ENCODE measurements at regions not wholly inside any gene's neighbourhood (a gene's known extent, or its start where the extent isn't known, plus 50 kb on each side); places are given as distances from the start of the nearest gene placed in this dataset.

- no peak for ATAC-seq
- TF ChIP-seq ZFP3 (CRISPR knock-in tag; IDR thresholded peaks at IDR 0.05): no peak
- no peak for TF ChIP-seq RARB (CRISPR knock-in tag; IDR thresholded peaks at IDR 0.05)
- TF ChIP-seq TOX (CRISPR knock-in tag; IDR thresholded peaks at IDR 0.05; ENCODE audit: borderline replicate concordance): no peak
- TF ChIP-seq, protein P1, sequence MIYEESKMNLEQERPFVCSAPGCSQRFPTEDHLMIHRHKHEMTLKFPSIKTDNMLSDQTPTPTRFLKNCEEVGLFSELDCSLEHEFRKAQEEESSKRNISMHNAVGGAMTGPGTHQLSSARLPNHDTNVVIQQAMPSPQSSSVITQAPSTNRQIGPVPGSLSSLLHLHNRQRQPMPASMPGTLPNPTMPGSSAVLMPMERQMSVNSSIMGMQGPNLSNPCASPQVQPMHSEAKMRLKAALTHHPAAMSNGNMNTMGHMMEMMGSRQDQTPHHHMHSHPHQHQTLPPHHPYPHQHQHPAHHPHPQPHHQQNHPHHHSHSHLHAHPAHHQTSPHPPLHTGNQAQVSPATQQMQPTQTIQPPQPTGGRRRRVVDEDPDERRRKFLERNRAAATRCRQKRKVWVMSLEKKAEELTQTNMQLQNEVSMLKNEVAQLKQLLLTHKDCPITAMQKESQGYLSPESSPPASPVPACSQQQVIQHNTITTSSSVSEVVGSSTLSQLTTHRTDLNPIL (CRISPR knock-in tag; IDR thresholded peaks at IDR 0.05; ENCODE audit: low read depth): no peak
- TF ChIP-seq SNAI2 (CRISPR knock-in tag; IDR thresholded peaks at IDR 0.05): no peak
- no peak for TF ChIP-seq POU6F1 (CRISPR knock-in tag; IDR thresholded peaks at IDR 0.05; ENCODE audit: borderline replicate concordance, low read depth)
- TF ChIP-seq ARNTL (CRISPR knock-in tag; IDR thresholded peaks at IDR 0.05; ENCODE audit: borderline replicate concordance, low read depth): no peak
- TF ChIP-seq ZNF8 (CRISPR knock-in tag; IDR thresholded peaks at IDR 0.05): no peak
These were observed 132.3 kb upstream of the RASGRP1 start for GRCh38 chr15:38696790-38697495.

- TF ChIP-seq PPARA (CRISPR knock-in tag; IDR thresholded peaks at IDR 0.05; ENCODE audit: borderline replicate concordance) (no peak), RARB (CRISPR knock-in tag; IDR thresholded peaks at IDR 0.05) (no peak), ARNTL (CRISPR knock-in tag; IDR thresholded peaks at IDR 0.05; ENCODE audit: borderline replicate concordance, low read depth) (no peak), SNAI2 (CRISPR knock-in tag; IDR thresholded peaks at IDR 0.05) (no peak), ZNF565 (CRISPR knock-in tag; conservative IDR thresholded peaks at IDR 0.05; ENCODE audit: low read depth) (no peak)
- TF ChIP-seq, protein P2, sequence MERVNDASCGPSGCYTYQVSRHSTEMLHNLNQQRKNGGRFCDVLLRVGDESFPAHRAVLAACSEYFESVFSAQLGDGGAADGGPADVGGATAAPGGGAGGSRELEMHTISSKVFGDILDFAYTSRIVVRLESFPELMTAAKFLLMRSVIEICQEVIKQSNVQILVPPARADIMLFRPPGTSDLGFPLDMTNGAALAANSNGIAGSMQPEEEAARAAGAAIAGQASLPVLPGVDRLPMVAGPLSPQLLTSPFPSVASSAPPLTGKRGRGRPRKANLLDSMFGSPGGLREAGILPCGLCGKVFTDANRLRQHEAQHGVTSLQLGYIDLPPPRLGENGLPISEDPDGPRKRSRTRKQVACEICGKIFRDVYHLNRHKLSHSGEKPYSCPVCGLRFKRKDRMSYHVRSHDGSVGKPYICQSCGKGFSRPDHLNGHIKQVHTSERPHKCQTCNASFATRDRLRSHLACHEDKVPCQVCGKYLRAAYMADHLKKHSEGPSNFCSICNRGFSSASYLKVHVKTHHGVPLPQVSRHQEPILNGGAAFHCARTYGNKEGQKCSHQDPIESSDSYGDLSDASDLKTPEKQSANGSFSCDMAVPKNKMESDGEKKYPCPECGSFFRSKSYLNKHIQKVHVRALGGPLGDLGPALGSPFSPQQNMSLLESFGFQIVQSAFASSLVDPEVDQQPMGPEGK (CRISPR knock-in tag; IDR thresholded peaks at IDR 0.05; ENCODE audit: borderline replicate concordance): no peak
- TF ChIP-seq, protein P1 (CRISPR knock-in tag; IDR thresholded peaks at IDR 0.05; ENCODE audit: low read depth): no peak
- no peak for ATAC-seq
These were observed 133.6 kb upstream of the RASGRP1 start for GRCh38 chr15:38698254-38698653.

GRCh38 chr15:38699633-38700230 lies 135.1 kb upstream of the RASGRP1 start:
- peak; percentile 72 for ATAC-seq
- TF ChIP-seq ZC3H10 (CRISPR knock-in tag; IDR thresholded peaks at IDR 0.05) (no peak), ZNF8 (CRISPR knock-in tag; IDR thresholded peaks at IDR 0.05) (no peak), GLIS3 (CRISPR knock-in tag; IDR thresholded peaks at IDR 0.05) (no peak), OSR1 (CRISPR knock-in tag; IDR thresholded peaks at IDR 0.05) (no peak), BACH2 (CRISPR knock-in tag; IDR thresholded peaks at IDR 0.05; ENCODE audit: borderline replicate concordance) (no peak), RARB (CRISPR knock-in tag; IDR thresholded peaks at IDR 0.05) (no peak), TOX (CRISPR knock-in tag; IDR thresholded peaks at IDR 0.05; ENCODE audit: borderline replicate concordance) (no peak), ZFP30 (CRISPR knock-in tag; IDR thresholded peaks at IDR 0.05) (no peak), SNAI2 (CRISPR knock-in tag; IDR thresholded peaks at IDR 0.05) (no peak), CSRNP3 (CRISPR knock-in tag; IDR thresholded peaks at IDR 0.05) (no peak), PPARA (CRISPR knock-in tag; IDR thresholded peaks at IDR 0.05; ENCODE audit: borderline replicate concordance) (no peak), ZFP3 (CRISPR knock-in tag; IDR thresholded peaks at IDR 0.05) (no peak), ESRRG (CRISPR knock-in tag; IDR thresholded peaks at IDR 0.05) (no peak), POU6F1 (CRISPR knock-in tag; IDR thresholded peaks at IDR 0.05; ENCODE audit: borderline replicate concordance, low read depth) (no peak), TCF4 (CRISPR knock-in tag; IDR thresholded peaks at IDR 0.05; ENCODE audit: borderline replicate concordance) (no peak), ZNF70 (CRISPR knock-in tag; IDR thresholded peaks at IDR 0.05) (no peak), ARNTL (CRISPR knock-in tag; IDR thresholded peaks at IDR 0.05; ENCODE audit: borderline replicate concordance, low read depth) (no peak), ZNF565 (CRISPR knock-in tag; conservative IDR thresholded peaks at IDR 0.05; ENCODE audit: low read depth) (no peak)
- TF ChIP-seq, protein P2 (CRISPR knock-in tag; IDR thresholded peaks at IDR 0.05; ENCODE audit: borderline replicate concordance): no peak
